HEK293T (cell line): ENCODE measurements at regions not wholly inside any gene's neighbourhood (a gene's known extent, or its start where the extent isn't known, plus 50 kb on each side); places are given as distances from the start of the nearest gene placed in this dataset.

ENCODE experiments used
- BHLHE40 ChIP-seq: fragments of 450-650 bp; IDR thresholded peaks from 2 replicates; pipeline ENCODE4 v1.6.1; 2016; ENCODE audit warnings: mild to moderate bottlenecking, moderate library complexity, borderline replicate concordance
- FOXK2 ChIP-seq: fragments of 450-650 bp; IDR thresholded peaks from 2 replicates; pipeline ENCODE4 v1.6.1; 2016; ENCODE audit warnings: mild to moderate bottlenecking
- L3MBTL2 ChIP-seq: fragments of 450-650 bp; conservative IDR thresholded peaks from 2 replicates; pipeline ENCODE4 v1.6.1; 2016; ENCODE audit warnings: mild to moderate bottlenecking
- SP1 ChIP-seq: fragments of 450-650 bp; IDR thresholded peaks from 2 replicates; pipeline ENCODE4 v1.6.1; 2017

DNA sequence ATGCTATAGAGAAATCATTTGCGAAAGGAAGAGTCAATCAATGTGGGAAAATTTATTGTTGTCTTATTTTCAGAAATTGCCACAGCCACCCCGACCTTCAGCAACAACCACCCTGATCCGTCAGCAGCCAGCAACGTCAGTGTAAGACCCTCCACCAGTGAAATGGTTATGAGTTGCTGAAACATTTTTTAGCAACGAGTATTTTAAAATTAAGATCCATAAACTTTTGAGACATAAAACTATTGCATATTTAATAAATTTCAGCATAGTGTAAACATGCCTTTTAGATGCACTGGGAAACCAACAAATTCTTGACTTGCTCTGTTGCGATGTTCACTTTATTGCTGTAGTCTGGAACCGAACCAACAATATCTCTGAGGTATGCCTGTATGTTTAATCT is 887.9 kb downstream of the DCDC2C start:
- TF ChIP-seq FOXK2, result no peak
- TF ChIP-seq SP1, result no peak
- no peak for TF ChIP-seq BHLHE40
- TF ChIP-seq L3MBTL2, result no peak
